ENCODE measurements at regions not wholly inside any gene's neighbourhood (a gene's known extent, or its start where the extent isn't known, plus 50 kb on each side); places are given as distances from the start of the nearest gene placed in this dataset.
A peak's percentile ranks its signal among the peaks of the same experiment; 100 is the strongest.
"Not testable (repeated sequence)": the region's sequence is repeated elsewhere in the genome, so short reads cannot be mapped to it uniquely, and the experiment has no call there.

DNA sequence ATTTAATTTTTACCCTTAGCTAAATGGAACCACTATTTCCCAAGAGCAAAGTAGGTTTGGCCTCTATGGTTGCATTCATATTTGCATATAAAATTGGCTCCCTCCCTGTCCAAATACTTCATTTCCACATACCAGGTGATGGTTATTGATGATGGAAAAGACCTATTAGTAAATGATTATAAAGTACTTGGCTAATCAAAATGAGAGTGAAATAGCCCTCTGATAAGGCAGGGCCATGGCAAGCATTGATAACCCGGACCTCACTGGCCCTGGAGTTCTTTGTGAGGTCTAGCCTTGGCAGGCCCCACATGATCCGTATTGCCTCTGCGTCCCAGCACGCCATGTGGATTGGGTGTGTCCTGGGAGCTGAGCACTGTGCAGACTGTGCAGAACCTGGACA, 201.1 kb upstream of the GATA6 start:
- no peak overlapping the region for H3K9ac ChIP-seq (ENCODE audit: low read depth, low read length)
- H3K4me3 ChIP-seq (ENCODE audit: low read length), result no peak overlapping the region
- no peaks in the 10 kb centered on the region for H3K27me3 ChIP-seq (ENCODE audit: insufficient read depth, low read length)
- no peak overlapping the region for H3K27ac ChIP-seq (ENCODE audit: low read length)
- H3K36me3 ChIP-seq (ENCODE audit: insufficient read depth, low read depth, low read length), result no peaks in the 10 kb centered on the region
- H3K9me3 ChIP-seq (ENCODE audit: insufficient read depth, low read depth, low read length), result no peaks in the 10 kb centered on the region
- no peaks in the 10 kb centered on the region for H3K4me1 ChIP-seq (ENCODE audit: insufficient read depth, low read length)

DNA sequence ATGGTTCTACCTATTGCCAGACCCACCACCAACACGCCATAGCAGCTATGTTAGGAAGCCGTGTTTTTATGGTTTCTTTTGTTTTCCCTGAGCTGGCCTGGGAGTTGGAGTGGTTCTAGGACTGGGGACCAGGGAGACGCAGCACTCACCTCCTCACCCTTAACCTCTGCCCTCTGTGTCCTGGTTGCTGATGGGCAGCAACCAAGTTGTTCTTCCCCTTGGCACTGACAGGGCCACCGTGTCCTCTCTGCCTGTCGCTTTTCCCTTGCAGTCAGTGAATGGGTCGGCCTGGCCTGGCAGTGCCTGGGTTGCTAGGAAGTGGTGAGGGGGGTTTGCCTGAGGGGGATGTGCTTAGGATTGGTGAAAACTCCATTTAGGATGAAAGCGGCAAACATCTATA, 197.1 kb upstream of the GATA6 start:
- Histone ChIP-seq H3K27ac (ENCODE audit: low read length) (no peak overlapping the region), H3K4me1 (ENCODE audit: insufficient read depth, low read length) (no peaks in the 10 kb centered on the region), H3K27me3 (ENCODE audit: insufficient read depth, low read length) (no peaks in the 10 kb centered on the region), H3K36me3 (ENCODE audit: insufficient read depth, low read depth, low read length) (no peaks in the 10 kb centered on the region), H3K9me3 (ENCODE audit: insufficient read depth, low read depth, low read length) (no peaks in the 10 kb centered on the region), H3K9ac (ENCODE audit: low read depth, low read length) (no peak overlapping the region), H3K4me3 (ENCODE audit: low read length) (no peak overlapping the region)

DNA sequence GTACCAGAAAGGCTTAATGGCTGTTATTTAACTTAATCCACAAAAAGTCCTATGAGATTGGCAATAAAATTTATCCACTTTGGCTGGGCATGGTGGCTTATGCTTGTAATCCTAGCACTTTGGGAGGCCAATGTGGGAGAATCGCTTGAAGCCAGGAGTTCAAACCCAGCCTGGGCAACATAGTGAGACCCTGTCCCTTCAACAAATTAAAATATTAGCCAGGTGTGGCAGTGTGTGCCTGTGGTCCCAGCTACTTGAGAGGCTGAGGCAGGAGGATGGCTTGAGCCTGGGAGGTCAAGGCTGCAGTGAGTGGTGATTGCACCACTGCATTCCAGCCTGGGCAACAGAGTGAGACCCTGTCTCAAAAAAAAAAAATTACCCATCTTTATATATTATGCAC, 193.4 kb upstream of the GATA6 start:
- H3K9ac ChIP-seq (ENCODE audit: low read depth, low read length); H3K4me1 ChIP-seq (ENCODE audit: insufficient read depth, low read length); H3K4me3 ChIP-seq (ENCODE audit: low read length); H3K36me3 ChIP-seq (ENCODE audit: insufficient read depth, low read depth, low read length); H3K27me3 ChIP-seq (ENCODE audit: insufficient read depth, low read length); H3K9me3 ChIP-seq (ENCODE audit: insufficient read depth, low read depth, low read length); H3K27ac ChIP-seq (ENCODE audit: low read length): not testable (repeated sequence)

DNA sequence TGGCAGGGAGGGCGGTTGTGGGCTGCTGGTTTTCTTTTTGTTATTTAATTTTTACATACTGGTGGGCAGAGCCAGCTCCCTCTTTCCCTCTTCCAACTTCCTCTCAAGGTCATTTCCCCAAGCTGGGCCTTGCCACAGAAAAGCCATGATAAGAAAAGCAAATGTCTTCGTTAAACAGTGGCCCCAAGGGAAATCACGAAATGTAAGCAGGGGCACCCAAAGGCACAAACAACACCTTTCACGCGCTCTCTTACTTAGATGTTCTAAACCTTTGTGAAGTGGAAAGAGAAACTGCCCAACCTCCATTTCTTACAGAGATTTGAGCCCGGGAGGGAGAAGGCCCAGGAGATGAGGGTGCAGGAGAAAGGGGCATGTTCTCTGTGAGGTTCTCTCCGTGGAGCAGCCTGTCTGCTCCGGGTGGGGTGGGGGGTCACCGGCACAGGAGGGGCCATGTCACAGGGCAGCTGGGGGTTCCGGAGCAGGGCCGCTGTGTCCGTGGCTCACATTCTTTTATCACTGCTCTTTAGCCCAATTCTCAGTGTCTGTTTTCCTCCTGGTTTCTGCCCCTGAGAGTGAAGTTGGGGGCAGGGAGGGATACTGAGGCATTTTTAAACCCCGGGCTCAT, 190.7 kb upstream of the GATA6 start:
- no peak overlapping the region for H3K9ac ChIP-seq (ENCODE audit: low read depth, low read length)
- H3K4me3 ChIP-seq (ENCODE audit: low read length), result no peak overlapping the region
- no peaks in the 10 kb centered on the region for H3K9me3 ChIP-seq (ENCODE audit: insufficient read depth, low read depth, low read length)
- H3K27me3 ChIP-seq (ENCODE audit: insufficient read depth, low read length), result no peaks in the 10 kb centered on the region
- H3K4me1 ChIP-seq (ENCODE audit: insufficient read depth, low read length), result peaks cover 4% of the 10 kb centered on the region; the same call in 1 of the 2 replicates
- H3K36me3 ChIP-seq (ENCODE audit: insufficient read depth, low read depth, low read length), result no peaks in the 10 kb centered on the region
- no peak overlapping the region for H3K27ac ChIP-seq (ENCODE audit: low read length)

- Histone ChIP-seq H3K27ac (ENCODE audit: low read length) (no peak overlapping the region), H3K27me3 (ENCODE audit: insufficient read depth, low read length) (no peaks in the 10 kb centered on the region), H3K36me3 (ENCODE audit: insufficient read depth, low read depth, low read length) (no peaks in the 10 kb centered on the region), H3K9ac (ENCODE audit: low read depth, low read length) (no peak overlapping the region), H3K4me1 (ENCODE audit: insufficient read depth, low read length) (peaks cover 4% of the 10 kb centered on the region; the same call in 1 of the 2 replicates), H3K4me3 (ENCODE audit: low read length) (no peak overlapping the region), H3K9me3 (ENCODE audit: insufficient read depth, low read depth, low read length) (no peaks in the 10 kb centered on the region)
Measured at GRCh38 chr18:21979171-21979560, 190.2 kb upstream of the GATA6 start.

DNA sequence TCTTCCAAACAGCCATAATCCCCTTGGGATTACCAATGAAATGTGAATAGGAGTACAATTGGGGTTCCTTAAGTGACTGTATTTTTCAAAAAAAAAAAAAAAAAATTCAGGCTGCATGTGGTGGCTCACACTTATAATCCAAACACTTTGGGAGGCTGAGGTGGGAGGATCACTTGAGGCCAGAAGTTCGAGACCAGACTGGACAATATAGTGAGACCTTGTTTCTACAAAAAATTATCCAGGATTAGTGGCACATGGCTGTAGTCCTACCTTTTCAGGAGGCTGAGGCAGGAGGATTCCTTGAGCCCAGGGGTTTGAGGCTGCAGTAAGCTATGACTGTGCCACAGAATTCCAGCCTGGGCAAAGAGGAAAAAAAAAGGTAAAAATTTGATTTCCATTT, 189.6 kb upstream of the GATA6 start:
- H3K4me1 ChIP-seq (ENCODE audit: insufficient read depth, low read length), result peaks cover 4% of the 10 kb centered on the region; the same call in 1 of the 2 replicates
- no peak overlapping the region for H3K27ac ChIP-seq (ENCODE audit: low read length)
- H3K27me3 ChIP-seq (ENCODE audit: insufficient read depth, low read length), result no peaks in the 10 kb centered on the region
- no peak overlapping the region for H3K4me3 ChIP-seq (ENCODE audit: low read length)
- H3K9me3 ChIP-seq (ENCODE audit: insufficient read depth, low read depth, low read length), result no peaks in the 10 kb centered on the region
- no peaks in the 10 kb centered on the region for H3K36me3 ChIP-seq (ENCODE audit: insufficient read depth, low read depth, low read length)
- H3K9ac ChIP-seq (ENCODE audit: low read depth, low read length), result no peak overlapping the region

- H3K4me1 ChIP-seq (ENCODE audit: insufficient read depth, low read length), result peaks cover 4% of the 10 kb centered on the region; the same call in 1 of the 2 replicates
- H3K27me3 ChIP-seq (ENCODE audit: insufficient read depth, low read length), result no peaks in the 10 kb centered on the region
- H3K36me3 ChIP-seq (ENCODE audit: insufficient read depth, low read depth, low read length), result no peaks in the 10 kb centered on the region
- H3K9ac ChIP-seq (ENCODE audit: low read depth, low read length), result 0 out of 2 replicates have a peak overlapping the region, but pooled peaks have one; percentile 15
- no peaks in the 10 kb centered on the region for H3K9me3 ChIP-seq (ENCODE audit: insufficient read depth, low read depth, low read length)
- no peak overlapping the region for H3K27ac ChIP-seq (ENCODE audit: low read length)
- H3K4me3 ChIP-seq (ENCODE audit: low read length), result no peak overlapping the region
Measured at GRCh38 chr18:21980744-21981143, 188.6 kb upstream of the GATA6 start.

DNA sequence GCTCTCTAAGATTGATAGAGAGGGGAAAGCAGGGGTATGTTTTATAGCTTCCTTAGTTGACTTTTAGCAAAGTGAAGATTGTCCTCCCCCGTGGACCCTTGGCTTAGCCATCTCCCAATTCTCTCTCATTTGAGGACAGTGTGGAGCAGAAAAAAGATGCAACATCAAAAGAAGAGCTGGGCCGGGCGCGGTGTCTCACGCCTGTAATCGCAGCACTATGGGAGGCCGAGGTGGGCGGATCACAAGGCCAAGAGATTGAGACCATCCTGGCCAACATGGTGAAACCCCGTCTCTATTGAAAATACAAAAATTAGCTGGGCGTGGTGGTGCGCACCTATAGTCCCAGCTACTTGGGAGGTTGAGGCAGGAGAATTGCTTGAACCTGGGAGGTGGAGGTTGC, 187.9 kb upstream of the GATA6 start:
- H3K4me1 ChIP-seq (ENCODE audit: insufficient read depth, low read length); H3K36me3 ChIP-seq (ENCODE audit: insufficient read depth, low read depth, low read length); H3K27me3 ChIP-seq (ENCODE audit: insufficient read depth, low read length); H3K9ac ChIP-seq (ENCODE audit: low read depth, low read length); H3K27ac ChIP-seq (ENCODE audit: low read length); H3K9me3 ChIP-seq (ENCODE audit: insufficient read depth, low read depth, low read length); H3K4me3 ChIP-seq (ENCODE audit: low read length): not testable (repeated sequence)

- Histone ChIP-seq H3K36me3 (ENCODE audit: insufficient read depth, low read depth, low read length) (no peaks in the 10 kb centered on the region), H3K27me3 (ENCODE audit: insufficient read depth, low read length) (peaks cover 5% of the 10 kb centered on the region), H3K4me1 (ENCODE audit: insufficient read depth, low read length) (peaks cover 19% of the 10 kb centered on the region), H3K4me3 (ENCODE audit: low read length) (no peak overlapping the region), H3K9ac (ENCODE audit: low read depth, low read length) (no peak overlapping the region), H3K9me3 (ENCODE audit: insufficient read depth, low read depth, low read length) (no peaks in the 10 kb centered on the region), H3K27ac (ENCODE audit: low read length) (no peak overlapping the region)
Measured at GRCh38 chr18:21991081-21991534, 178.3 kb upstream of the GATA6 start.

GRCh38 chr18:21991886-21992285, 177.5 kb upstream of the GATA6 start:
- Histone ChIP-seq H3K4me3 (ENCODE audit: low read length) (no peak overlapping the region), H3K9me3 (ENCODE audit: insufficient read depth, low read depth, low read length) (no peaks in the 10 kb centered on the region), H3K36me3 (ENCODE audit: insufficient read depth, low read depth, low read length) (no peaks in the 10 kb centered on the region), H3K27ac (ENCODE audit: low read length) (no peak overlapping the region), H3K27me3 (ENCODE audit: insufficient read depth, low read length) (peaks cover 5% of the 10 kb centered on the region), H3K4me1 (ENCODE audit: insufficient read depth, low read length) (peaks cover 21% of the 10 kb centered on the region), H3K9ac (ENCODE audit: low read depth, low read length) (no peak overlapping the region)

GRCh38 chr18:21996351-21996826, 173.0 kb upstream of the GATA6 start:
- no peak overlapping the region for H3K9ac ChIP-seq (ENCODE audit: low read depth, low read length)
- H3K36me3 ChIP-seq (ENCODE audit: insufficient read depth, low read depth, low read length), result no peaks in the 10 kb centered on the region
- H3K4me3 ChIP-seq (ENCODE audit: low read length), result no peak overlapping the region
- H3K9me3 ChIP-seq (ENCODE audit: insufficient read depth, low read depth, low read length), result no peaks in the 10 kb centered on the region
- no peak overlapping the region for H3K27ac ChIP-seq (ENCODE audit: low read length)
- peaks cover 5% of the 10 kb centered on the region for H3K27me3 ChIP-seq (ENCODE audit: insufficient read depth, low read length)
- H3K4me1 ChIP-seq (ENCODE audit: insufficient read depth, low read length), result peaks cover 16% of the 10 kb centered on the region

GRCh38 chr18:21997207-21998143, 171.9 kb upstream of the GATA6 start:
- no peaks in the 10 kb centered on the region for H3K9me3 ChIP-seq (ENCODE audit: insufficient read depth, low read depth, low read length)
- no peak overlapping the region for H3K9ac ChIP-seq (ENCODE audit: low read depth, low read length)
- H3K4me3 ChIP-seq (ENCODE audit: low read length), result no peak overlapping the region
- no peak overlapping the region for H3K27ac ChIP-seq (ENCODE audit: low read length)
- no peaks in the 10 kb centered on the region for H3K36me3 ChIP-seq (ENCODE audit: insufficient read depth, low read depth, low read length)
- peaks cover 5% of the 10 kb centered on the region for H3K27me3 ChIP-seq (ENCODE audit: insufficient read depth, low read length)
- H3K4me1 ChIP-seq (ENCODE audit: insufficient read depth, low read length), result peaks cover 6% of the 10 kb centered on the region

Measured in iPS-20b (cell line).